IMR-90 (cell line): ENCODE measurements at regions not wholly inside any gene's neighbourhood (a gene's known extent, or its start where the extent isn't known, plus 50 kb on each side); places are given as distances from the start of the nearest gene placed in this dataset.

Experiments
- ATAC-seq: fragments of 200-7000 bp; cut with Tn5 transposase; 2 replicates; pipeline ENCODE4 v1.9.1; 2020; ENCODE audit warnings: low read depth, mild to moderate bottlenecking, moderate library complexity
- BruUV-seq: library from RNA; stranded (reverse); fragments of 400-500 nt; replicated peaks from 2 replicates; lab custom pipeline; 2021; lab: Mats Ljungman, UMichigan
- CTCF ChIA-PET: fragments of 300-600 bp; formaldehyde crosslinking; extraction: SDS; loops from one replicate; lab custom pipeline; 2021; ENCODE audit warnings: antibody characterized with exemption; lab: Yijun Ruan, JAX
- POLR2A ChIA-PET: fragments of 300-600 bp; sonication (Branson Sonifier 250); formaldehyde crosslinking; loops from one replicate; lab custom pipeline; 2022; ENCODE audit warnings: antibody characterized with exemption; ENCODE audit not compliant: unreplicated experiment; lab: Charles Lee
- DNase-seq: peaks from one replicate; pipeline ENCODE4 v3.0.0; 2013
- H2AFZ ChIP-seq: replicated peaks from 2 replicates; pipeline ENCODE3; 2013; ENCODE audit warnings: low read length, mild to moderate bottlenecking; ENCODE audit not compliant: poor library complexity
- H2AK5ac ChIP-seq: 2 replicates; pipeline ENCODE4 v1.6.1; 2013; ENCODE audit warnings: low read depth, low read length, inconsistent platforms
- H2AK9ac ChIP-seq: replicated peaks from 2 replicates; pipeline ENCODE3; 2013; ENCODE audit warnings: mild to moderate bottlenecking, low read depth, low read length, moderate library complexity; ENCODE audit not compliant: poor library complexity
- H2BK120ac ChIP-seq: 2 replicates; pipeline ENCODE4 v1.6.1; 2013; ENCODE audit warnings: low read depth, low read length, inconsistent platforms
- H2BK15ac ChIP-seq: 3 replicates; pipeline ENCODE4 v1.6.1; 2013; ENCODE audit warnings: low read depth, low read length, inconsistent platforms
- H2BK20ac ChIP-seq: 2 replicates; pipeline ENCODE4 v1.6.1; 2013; ENCODE audit warnings: low read depth, mild to moderate bottlenecking, inconsistent platforms, low read length, moderate library complexity
- H2BK5ac ChIP-seq: 2 replicates; pipeline ENCODE4 v1.6.1; 2013; ENCODE audit warnings: mild to moderate bottlenecking, low read depth, low read length, inconsistent platforms; ENCODE audit not compliant: poor library complexity, severe bottlenecking
- H3K14ac ChIP-seq: replicated peaks from 2 replicates; pipeline ENCODE4 v1.6.1; 2013; ENCODE audit warnings: low read depth, low read length, inconsistent platforms
- H3K18ac ChIP-seq: 2 replicates; pipeline ENCODE4 v1.6.1; 2013; ENCODE audit warnings: low read depth, low read length, control low read depth
- H3K23ac ChIP-seq: 2 replicates; pipeline ENCODE4 v1.6.1; 2013; ENCODE audit warnings: low read depth, low read length, inconsistent platforms
- H3K27ac ChIP-seq: 2 replicates; pipeline ENCODE4 v1.5.1; 2013; ENCODE audit warnings: mild to moderate bottlenecking, control low read depth, low read length; ENCODE audit not compliant: insufficient read depth
- H3K27me3 ChIP-seq: 2 replicates; pipeline ENCODE4 v1.6.1; 2013; ENCODE audit warnings: low read length; ENCODE audit not compliant: control insufficient read depth, insufficient read depth
- H3K36me3 ChIP-seq: 2 replicates; pipeline ENCODE4 v1.6.1; 2013; ENCODE audit warnings: low read length, mixed read lengths; ENCODE audit not compliant: control insufficient read depth, insufficient read depth
- H3K4ac ChIP-seq: 2 replicates; pipeline ENCODE4 v1.6.1; 2013; ENCODE audit warnings: low read depth, low read length, inconsistent platforms
- H3K4me1 ChIP-seq: 2 replicates; pipeline ENCODE4 v1.6.1; 2013; ENCODE audit warnings: low read length, mixed read lengths; ENCODE audit not compliant: control insufficient read depth, insufficient read depth
- H3K4me2 ChIP-seq: 2 replicates; pipeline ENCODE4 v1.6.1; 2013; ENCODE audit warnings: low read depth, mild to moderate bottlenecking, control low read depth, low read length, moderate library complexity
- H3K4me3 ChIP-seq: 2 replicates; pipeline ENCODE4 v1.5.1; 2013; ENCODE audit warnings: low read depth, mild to moderate bottlenecking, control low read depth, low read length, moderate library complexity; ENCODE audit not compliant: insufficient read depth
- H3K56ac ChIP-seq: 2 replicates; pipeline ENCODE4 v1.6.1; 2013; ENCODE audit warnings: low read length, inconsistent platforms; ENCODE audit not compliant: insufficient read depth; ENCODE audit errors: extremely low read depth
- H3K79me1 ChIP-seq, 2 experiments: 2 replicates each; pipeline ENCODE4 v1.6.1; 2013; ENCODE audit warnings: low read length in 2 of 2, inconsistent platforms in 1 of 2, low read depth in 1 of 2
- H3K9ac ChIP-seq: 2 replicates; pipeline ENCODE4 v1.6.1; 2013; ENCODE audit warnings: low read depth, low read length, control low read depth
- H3K9me1 ChIP-seq: 2 replicates; pipeline ENCODE4 v1.6.1; 2013; ENCODE audit warnings: low read length, inconsistent platforms; ENCODE audit not compliant: insufficient read depth
- H3K9me3 ChIP-seq: 2 replicates; pipeline ENCODE4 v1.6.1; 2013; ENCODE audit warnings: low read length; ENCODE audit not compliant: control insufficient read depth, insufficient read depth
- H4K20me1 ChIP-seq: 2 replicates; pipeline ENCODE4 v1.6.1; 2013; ENCODE audit warnings: low read length, inconsistent platforms; ENCODE audit not compliant: insufficient read depth
- H4K5ac ChIP-seq: 2 replicates; pipeline ENCODE4 v1.6.1; 2013; ENCODE audit warnings: mild to moderate bottlenecking, low read depth, low read length, control low read depth
- H4K8ac ChIP-seq, 2 experiments: 2 replicates each; pipeline ENCODE4 v1.6.1; 2013; ENCODE audit warnings: low read depth in 2 of 2, low read length in 2 of 2, control low read depth in 1 of 2, inconsistent platforms in 1 of 2
- H4K91ac ChIP-seq: 2 replicates; pipeline ENCODE4 v1.6.1; 2013; ENCODE audit warnings: low read depth, low read length, inconsistent platforms; ENCODE audit not compliant: insufficient read depth
- BHLHE40 ChIP-seq: fragments of 150-350 bp; IDR thresholded peaks from 2 replicates; pipeline ENCODE4 v1.6.1; 2016; ENCODE audit warnings: mild to moderate bottlenecking, low read depth, low read length
- CHD1 ChIP-seq: IDR thresholded peaks from 2 replicates; pipeline ENCODE4 v1.6.1; 2012; ENCODE audit warnings: low read depth, low read length, improper control_type of control experiment
- CTCF ChIP-seq: conservative IDR thresholded peaks from 2 replicates; pipeline ENCODE4 v1.5.1; 2012; ENCODE audit warnings: mild to moderate bottlenecking, low read depth, low read length, improper control_type of control experiment
- FOS ChIP-seq: fragments of 150-350 bp; IDR thresholded peaks from 2 replicates; pipeline ENCODE4 v1.6.1; 2016; ENCODE audit warnings: low read depth, low read length
- MAFK ChIP-seq: IDR thresholded peaks from 2 replicates; pipeline ENCODE4 v1.6.1; 2012; ENCODE audit warnings: low read depth, low read length, improper control_type of control experiment
- MXI1 ChIP-seq: IDR thresholded peaks from 2 replicates; pipeline ENCODE4 v1.6.1; 2012; ENCODE audit warnings: low read depth, mild to moderate bottlenecking, low read length, moderate library complexity, borderline replicate concordance
- NFE2L2 ChIP-seq: fragments of 150-350 bp; IDR thresholded peaks from 2 replicates; pipeline ENCODE4 v1.6.1; 2016; ENCODE audit warnings: low read depth, mild to moderate bottlenecking, low read length
- POLR2A ChIP-seq: IDR thresholded peaks from 2 replicates; pipeline ENCODE4 v1.6.1; 2012; ENCODE audit warnings: mild to moderate bottlenecking, low read depth, low read length
- RAD21 ChIP-seq: IDR thresholded peaks from 2 replicates; pipeline ENCODE4 v1.6.1; 2012; ENCODE audit warnings: low read length, improper control_type of control experiment
- RCOR1 ChIP-seq: IDR thresholded peaks from 2 replicates; pipeline ENCODE4 v1.6.1; 2012; ENCODE audit warnings: mild to moderate bottlenecking, low read length, improper control_type of control experiment; ENCODE audit not compliant: insufficient replicate concordance
- WGBS, 2 experiments: methylation state at CpG; one replicate each; pipeline versions ENCODE4 v1.1.5 to v1.1.7; 2013; ENCODE audit warnings: missing lambda C conversion rate in 2 of 2; ENCODE audit not compliant: insufficient read length in 1 of 2; ENCODE audit errors: extremely low coverage in 2 of 2; 5-methylcytosine and 5-hydroxymethylcytosine counted together
- dilution Hi-C: fragments of 300-500 bp; cut with HindIII; formaldehyde crosslinking; loops from one replicate; pipeline ENCODE4 v1.14.3; 2018; ENCODE audit warnings: low sequenced_read_pairs; ENCODE audit not compliant: unreplicated experiment
- in situ Hi-C: fragments of 300-500 bp; cut with MboI; formaldehyde crosslinking; loops from 3 replicates; pipeline ENCODE4 v1.14.3; 2019; ENCODE audit warnings: low sequenced_read_pairs, inconsistent platforms, mixed read lengths
- intact Hi-C: fragments of 100-400 bp; cut with micrococcal nuclease; formaldehyde crosslinking; loops from 2 replicates; pipeline ENCODE4 v1.10.0; 2022

- H2BK120ac ChIP-seq = no peak overlapping the region
These were observed 353.7 kb downstream of the CSNK1G3 start for GRCh38 chr5:123865641-123866040.

More at GRCh38 chr5:123865641-123866040, 353.7 kb downstream of the CSNK1G3 start:
- H4K5ac ChIP-seq = no peak overlapping the region
- intact Hi-C loops = no loop called here
- H3K14ac ChIP-seq = no peak overlapping the region
- in situ Hi-C loops = no loop called here
- H3K56ac ChIP-seq = no peak overlapping the region
- CTCF ChIA-PET = no interaction called here
- no peak overlapping the region for H3K27ac ChIP-seq
- H3K36me3 ChIP-seq = no peaks in the 10 kb centered on the region
- H3K79me1 ChIP-seq = no peaks in the 10 kb centered on the region
- no peak overlapping the region for H2AK9ac ChIP-seq
- no peak overlapping the region for H4K8ac ChIP-seq
- H2BK20ac ChIP-seq = no peak overlapping the region
- no CpG with 5 or more reads among the region's 8 CpGs for WGBS, 2 experiments
- H3K4me3 ChIP-seq = no peak overlapping the region
- H3K27me3 ChIP-seq = no peaks in the 10 kb centered on the region; the same call in 1 of the 2 replicates
- H3K4me1 ChIP-seq = no peaks in the 10 kb centered on the region
- POLR2A ChIA-PET = no interaction called here
- H3K9me3 ChIP-seq = no peaks in the 10 kb centered on the region
- no peak for TF ChIP-seq CTCF
- TF ChIP-seq MXI1 = no peak
- TF ChIP-seq NFE2L2 = no peak
- no peak for TF ChIP-seq RAD21
- no peak for TF ChIP-seq CHD1
- no peak for TF ChIP-seq RCOR1
- no peak for TF ChIP-seq MAFK
- no peak for TF ChIP-seq POLR2A
- no peak for TF ChIP-seq FOS
- no peak for TF ChIP-seq BHLHE40
- no peak overlapping the region for H3K4me2 ChIP-seq
- no peaks in the 10 kb centered on the region for H4K20me1 ChIP-seq
- no peak overlapping the region for H2BK15ac ChIP-seq
- no peak for ATAC-seq
- dilution Hi-C loops = no loop called here
- H2AFZ ChIP-seq = no peak overlapping the region
- H3K9ac ChIP-seq = no peak overlapping the region
- no peak overlapping the region for H3K18ac ChIP-seq
- no peak overlapping the region for H3K4ac ChIP-seq
- H2AK5ac ChIP-seq = no peak overlapping the region
- no peak overlapping the region for H4K91ac ChIP-seq
- H2BK5ac ChIP-seq = no peak overlapping the region
- no peak for DNase-seq
- H3K9me1 ChIP-seq = no peaks in the 10 kb centered on the region
- BruUV-seq = no TSS peak
- no peak overlapping the region for H3K23ac ChIP-seq
